ENCODE measurements at regions not wholly inside any gene's neighbourhood (a gene's known extent, or its start where the extent isn't known, plus 50 kb on each side); places are given as distances from the start of the nearest gene placed in this dataset.
A peak's percentile ranks its signal among the peaks of the same experiment; 100 is the strongest.

- Histone ChIP-seq H3K27me3 (ENCODE audit: control insufficient read depth, insufficient read depth) (no peaks in the 10 kb centered on the region), H3K4me1 (ENCODE audit: control insufficient read depth, insufficient read depth, low read length) (no peaks in the 10 kb centered on the region), H3K27ac (ENCODE audit: low read length) (no peak overlapping the region), H3K9me3 (ENCODE audit: control insufficient read depth, low read length) (no peaks in the 10 kb centered on the region), H3K4me3 (ENCODE audit: low read length) (no peak overlapping the region)
- ATAC-seq (peak in 1 of 2 donors; percentile 76), DNase-seq (no peak)
- intact Hi-C loops (cut with DNase I): no loop called here
- 27% methylated on average over 1 of the region's 1 CpG for WGBS
These were observed 550.9 kb upstream of the BOD1L1 start for GRCh38 chr4:14178421-14178820.

- Histone ChIP-seq H3K27me3 (ENCODE audit: control insufficient read depth, insufficient read depth) (no peaks in the 10 kb centered on the region), H3K4me1 (ENCODE audit: control insufficient read depth, insufficient read depth, low read length) (no peaks in the 10 kb centered on the region), H3K9me3 (ENCODE audit: control insufficient read depth, low read length) (no peaks in the 10 kb centered on the region), H3K27ac (ENCODE audit: low read length) (no peak overlapping the region), H3K4me3 (ENCODE audit: low read length) (no peak overlapping the region)
- 92% methylated on average over 2 of the region's 2 CpGs for WGBS
- ATAC-seq: no peak
- intact Hi-C loops (cut with DNase I): no loop called here
- DNase-seq: no peak
These were observed 552.6 kb upstream of the BOD1L1 start for GRCh38 chr4:14180166-14180565.

- DNase-seq (no peak), ATAC-seq (no peak)
- Histone ChIP-seq H3K27me3 (ENCODE audit: control insufficient read depth, insufficient read depth) (no peaks in the 10 kb centered on the region), H3K4me1 (ENCODE audit: control insufficient read depth, insufficient read depth, low read length) (no peaks in the 10 kb centered on the region), H3K27ac (ENCODE audit: low read length) (no peak overlapping the region), H3K4me3 (ENCODE audit: low read length) (no peak overlapping the region), H3K9me3 (ENCODE audit: control insufficient read depth, low read length) (no peaks in the 10 kb centered on the region)
- intact Hi-C loops (cut with DNase I): no loop called here
- WGBS: 67% methylated on average over 6 of the region's 6 CpGs
These were observed 553.6 kb upstream of the BOD1L1 start for GRCh38 chr4:14180983-14181601.

GRCh38 chr4:14182148-14182547, 554.6 kb upstream of the BOD1L1 start:
- ATAC-seq (no peak), DNase-seq (no peak)
- Histone ChIP-seq H3K4me1 (ENCODE audit: control insufficient read depth, insufficient read depth, low read length) (no peaks in the 10 kb centered on the region), H3K4me3 (ENCODE audit: low read length) (no peak overlapping the region), H3K9me3 (ENCODE audit: control insufficient read depth, low read length) (no peaks in the 10 kb centered on the region), H3K27me3 (ENCODE audit: control insufficient read depth, insufficient read depth) (no peaks in the 10 kb centered on the region), H3K27ac (ENCODE audit: low read length) (no peak overlapping the region)
- 48% methylated on average over 6 of the region's 6 CpGs for whole genome bisulfite sequencing
- intact Hi-C loops (cut with DNase I): no loop called here

GRCh38 chr4:14184265-14184664, 556.7 kb upstream of the BOD1L1 start:
- WGBS: 16% methylated on average over 3 of the region's 3 CpGs
- ATAC-seq (peak in 1 of 2 donors; percentile 29), DNase-seq (peak; percentile 12 to 40 (median 36))
- H3K27me3 ChIP-seq (ENCODE audit: control insufficient read depth, insufficient read depth): no peaks in the 10 kb centered on the region
- H3K4me3 ChIP-seq (ENCODE audit: low read length): no peak overlapping the region
- intact Hi-C loops (cut with DNase I): no loop called here
- no peak overlapping the region for H3K27ac ChIP-seq (ENCODE audit: low read length)
- no peaks in the 10 kb centered on the region for H3K4me1 ChIP-seq (ENCODE audit: control insufficient read depth, insufficient read depth, low read length)
- H3K9me3 ChIP-seq (ENCODE audit: control insufficient read depth, low read length): no peaks in the 10 kb centered on the region

DNA sequence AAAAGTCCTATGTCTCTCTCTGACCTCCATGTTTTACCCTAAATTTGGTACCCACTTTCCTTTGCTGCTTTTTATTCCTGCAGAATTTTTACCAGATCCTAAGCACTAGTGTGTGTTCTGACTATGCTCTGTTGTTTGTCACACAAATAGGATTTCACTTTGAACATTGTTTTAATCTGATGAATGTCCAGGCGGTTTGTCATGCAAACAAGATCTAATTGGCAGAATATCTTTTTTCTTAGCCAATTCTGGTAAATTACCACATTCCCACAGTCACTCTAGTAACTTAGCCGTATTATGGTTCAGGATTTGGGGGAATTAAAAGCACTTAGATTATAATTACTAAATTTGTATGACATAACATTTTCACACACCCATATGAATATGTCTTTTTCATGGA, 557.2 kb upstream of the BOD1L1 start:
- H3K27ac ChIP-seq (ENCODE audit: low read length): no peak overlapping the region
- no peaks in the 10 kb centered on the region for H3K4me1 ChIP-seq (ENCODE audit: control insufficient read depth, insufficient read depth, low read length)
- 61% methylated on average over 2 of the region's 2 CpGs for WGBS
- H3K27me3 ChIP-seq (ENCODE audit: control insufficient read depth, insufficient read depth): no peaks in the 10 kb centered on the region
- H3K9me3 ChIP-seq (ENCODE audit: control insufficient read depth, low read length): no peaks in the 10 kb centered on the region
- no peak overlapping the region for H3K4me3 ChIP-seq (ENCODE audit: low read length)
- no peak for ATAC-seq
- intact Hi-C loops (cut with DNase I): no loop called here
- no peak for DNase-seq

DNA sequence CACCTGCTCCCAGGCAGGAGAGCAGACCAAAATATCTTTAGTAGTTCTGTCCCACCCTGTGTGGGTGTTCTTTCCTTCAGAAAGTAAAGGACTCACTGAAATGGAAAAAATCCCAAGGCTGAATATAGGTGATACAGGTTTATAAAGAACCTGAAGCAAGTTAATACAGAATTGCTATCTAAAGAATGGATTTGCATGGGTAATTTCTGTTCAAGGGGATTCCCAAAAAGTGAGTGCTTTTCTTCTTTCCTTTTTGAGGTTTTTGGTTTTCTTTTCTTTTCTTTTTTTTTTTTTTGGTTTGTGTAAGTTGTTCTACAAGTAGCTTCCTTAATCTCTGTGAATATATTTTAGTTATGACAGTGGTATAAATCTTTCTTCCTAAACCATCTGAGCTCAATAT, 560.7 kb upstream of the BOD1L1 start:
- intact Hi-C loops (cut with DNase I): no loop called here
- H3K27me3 ChIP-seq (ENCODE audit: control insufficient read depth, insufficient read depth): no peaks in the 10 kb centered on the region
- H3K9me3 ChIP-seq (ENCODE audit: control insufficient read depth, low read length): no peaks in the 10 kb centered on the region
- no peak for ATAC-seq
- H3K4me1 ChIP-seq (ENCODE audit: control insufficient read depth, insufficient read depth, low read length): no peaks in the 10 kb centered on the region
- DNase-seq: no peak
- H3K4me3 ChIP-seq (ENCODE audit: low read length): no peak overlapping the region
- H3K27ac ChIP-seq (ENCODE audit: low read length): no peak overlapping the region

DNA sequence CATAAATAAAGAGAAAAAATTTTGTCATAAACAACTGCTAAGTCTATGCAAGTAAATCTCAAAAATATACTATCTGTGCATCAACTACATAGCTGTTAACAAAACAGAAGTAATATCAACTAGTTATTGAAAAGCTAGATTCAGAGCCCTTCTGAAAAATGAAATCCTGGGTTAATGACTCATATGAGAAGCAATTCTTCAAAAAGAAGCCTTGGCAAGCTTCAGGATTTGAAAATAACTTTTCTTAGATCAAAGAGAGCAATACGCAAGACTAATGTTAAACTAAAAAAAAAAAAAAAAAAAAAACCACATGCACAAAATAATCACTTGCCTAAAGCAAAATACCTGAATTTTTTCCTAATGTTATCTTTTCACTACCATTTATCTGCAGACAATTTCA, 566.1 kb upstream of the BOD1L1 start:
- Histone ChIP-seq H3K4me1 (ENCODE audit: control insufficient read depth, insufficient read depth, low read length) (no peaks in the 10 kb centered on the region), H3K27ac (ENCODE audit: low read length) (no peak overlapping the region), H3K27me3 (ENCODE audit: control insufficient read depth, insufficient read depth) (no peaks in the 10 kb centered on the region), H3K9me3 (ENCODE audit: control insufficient read depth, low read length) (no peaks in the 10 kb centered on the region), H3K4me3 (ENCODE audit: low read length) (no peak overlapping the region)
- WGBS: 57% methylated on average over 1 of the region's 1 CpG
- intact Hi-C loops (cut with DNase I): no loop called here
- DNase-seq (no peak), ATAC-seq (no peak)

GRCh38 chr4:14196131-14196530, 568.6 kb upstream of the BOD1L1 start:
- Histone ChIP-seq H3K4me3 (ENCODE audit: low read length) (no peak overlapping the region), H3K4me1 (ENCODE audit: control insufficient read depth, insufficient read depth, low read length) (no peaks in the 10 kb centered on the region), H3K27me3 (ENCODE audit: control insufficient read depth, insufficient read depth) (no peaks in the 10 kb centered on the region), H3K9me3 (ENCODE audit: control insufficient read depth, low read length) (no peaks in the 10 kb centered on the region), H3K27ac (ENCODE audit: low read length) (no peak overlapping the region)
- WGBS: 9% methylated on average over 7 of the region's 7 CpGs
- intact Hi-C loops (cut with DNase I): no loop called here
- DNase-seq (peak; percentile 35 to 75 (median 69)), ATAC-seq (no peak)

GRCh38 chr4:14215116-14215770, 587.7 kb upstream of the BOD1L1 start:
- no peak overlapping the region for H3K27ac ChIP-seq (ENCODE audit: low read length)
- no peaks in the 10 kb centered on the region for H3K9me3 ChIP-seq (ENCODE audit: control insufficient read depth, low read length)
- H3K4me1 ChIP-seq (ENCODE audit: control insufficient read depth, insufficient read depth, low read length): no peaks in the 10 kb centered on the region
- DNase-seq (no peak), ATAC-seq (no peak)
- intact Hi-C loops (cut with DNase I): no loop called here
- 84% methylated on average over 6 of the region's 6 CpGs for WGBS
- H3K27me3 ChIP-seq (ENCODE audit: control insufficient read depth, insufficient read depth): no peaks in the 10 kb centered on the region
- no peak overlapping the region for H3K4me3 ChIP-seq (ENCODE audit: low read length)

- no peaks in the 10 kb centered on the region for H3K9me3 ChIP-seq (ENCODE audit: control insufficient read depth, low read length)
- WGBS: 80% methylated on average over 3 of the region's 3 CpGs
- DNase-seq: no peak
- no peaks in the 10 kb centered on the region for H3K4me1 ChIP-seq (ENCODE audit: control insufficient read depth, insufficient read depth, low read length)
- no peak for ATAC-seq
- intact Hi-C loops (cut with DNase I): no loop called here
- no peak overlapping the region for H3K4me3 ChIP-seq (ENCODE audit: low read length)
- H3K27ac ChIP-seq (ENCODE audit: low read length): no peak overlapping the region
- no peaks in the 10 kb centered on the region for H3K27me3 ChIP-seq (ENCODE audit: control insufficient read depth, insufficient read depth)
These were observed 589.9 kb upstream of the BOD1L1 start for GRCh38 chr4:14217401-14217800.

GRCh38 chr4:14218641-14219040, 591.1 kb upstream of the BOD1L1 start:
- WGBS: 69% methylated on average over 4 of the region's 4 CpGs
- Histone ChIP-seq H3K4me3 (ENCODE audit: low read length) (no peak overlapping the region), H3K9me3 (ENCODE audit: control insufficient read depth, low read length) (no peaks in the 10 kb centered on the region), H3K27me3 (ENCODE audit: control insufficient read depth, insufficient read depth) (no peaks in the 10 kb centered on the region), H3K27ac (ENCODE audit: low read length) (no peak overlapping the region), H3K4me1 (ENCODE audit: control insufficient read depth, insufficient read depth, low read length) (no peaks in the 10 kb centered on the region)
- no peak for ATAC-seq
- no peak for DNase-seq
- intact Hi-C loops (cut with DNase I): no loop called here

All from right cardiac atrium (tissue), 5 donors.